COLO668 (cell line): ENCODE measurements at regions not wholly inside any gene's neighbourhood (a gene's known extent, or its start where the extent isn't known, plus 50 kb on each side); places are given as distances from the start of the nearest gene placed in this dataset.
"Not testable (repeated sequence)": the region's sequence is repeated elsewhere in the genome, so short reads cannot be mapped to it uniquely, and the experiment has no call there.

Source experiments
- DNase-seq: peaks from one replicate; lab custom pipeline; 2025; ENCODE audit not compliant: unreplicated experiment; lab: John Stamatoyannopoulos, UW

DNA sequence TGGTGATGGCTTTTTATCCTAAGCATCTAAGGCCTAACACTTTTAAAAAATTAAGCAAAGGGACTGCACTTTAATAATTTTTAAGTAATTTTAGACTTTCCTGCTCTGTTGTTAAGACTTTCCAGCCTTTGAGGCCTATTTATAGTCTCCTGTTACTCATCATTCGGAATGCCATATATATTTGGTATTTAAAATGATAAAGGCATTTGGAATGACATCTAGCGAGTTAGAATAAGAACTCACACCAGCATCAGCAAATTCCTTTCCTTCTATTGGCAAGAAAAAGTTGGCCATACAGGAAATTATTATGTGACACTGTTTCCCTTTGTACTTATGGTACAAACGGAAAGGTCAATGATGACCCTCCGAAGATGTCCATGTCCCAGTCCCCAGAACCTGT lies 88.1 kb upstream of the STMND1 start:
- DNase-seq, result no peak

- no peak for DNase-seq
Observed at GRCh38 chr6:17012421-17013225, 89.2 kb upstream of the STMND1 start.

GRCh38 chr6:17011985-17012384 lies 89.9 kb upstream of the STMND1 start:
- DNase-seq, result no peak

DNA sequence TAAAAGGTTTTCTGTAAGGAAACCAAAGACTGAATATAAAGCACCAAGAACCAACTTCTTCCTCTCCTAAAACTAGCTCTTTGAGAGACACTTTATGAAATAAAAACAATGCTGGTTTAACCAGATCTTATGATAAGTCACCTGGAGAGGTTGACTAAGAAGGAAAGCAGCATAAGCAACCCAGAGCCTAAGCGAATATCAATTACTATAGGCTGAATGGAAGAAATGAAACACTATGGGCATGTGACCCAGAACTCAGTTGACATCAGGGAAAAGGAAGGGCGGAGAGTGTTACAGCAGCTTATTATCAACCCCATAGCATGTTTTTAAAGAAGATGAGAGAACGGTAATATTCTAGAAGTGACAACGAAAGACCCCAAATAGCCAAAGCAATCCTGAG lies 94.1 kb upstream of the STMND1 start:
- DNase-seq, result no peak

DNA sequence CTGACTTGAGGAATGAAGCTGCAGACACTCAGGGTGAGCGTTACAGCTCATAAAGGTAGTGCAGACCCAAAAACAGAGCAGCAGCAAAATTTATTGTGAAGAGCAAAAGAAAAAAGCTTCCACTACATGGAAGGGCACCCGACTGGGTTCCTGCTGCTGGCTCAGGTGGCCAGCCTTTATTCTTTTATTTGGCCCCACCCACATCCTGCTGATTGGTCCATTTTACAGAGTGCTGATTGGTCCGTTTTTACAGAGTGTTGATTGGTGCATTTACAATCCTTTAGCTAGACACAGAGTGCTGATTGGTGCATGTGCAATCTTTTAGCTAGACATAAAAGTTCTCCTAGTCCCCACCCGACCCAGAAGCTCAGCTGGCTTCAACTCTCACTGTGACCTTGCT lies 95.3 kb upstream of the STMND1 start:
- no peak for DNase-seq

- no peak for DNase-seq
Observed at GRCh38 chr6:17004269-17004668, 97.6 kb upstream of the STMND1 start.

DNA sequence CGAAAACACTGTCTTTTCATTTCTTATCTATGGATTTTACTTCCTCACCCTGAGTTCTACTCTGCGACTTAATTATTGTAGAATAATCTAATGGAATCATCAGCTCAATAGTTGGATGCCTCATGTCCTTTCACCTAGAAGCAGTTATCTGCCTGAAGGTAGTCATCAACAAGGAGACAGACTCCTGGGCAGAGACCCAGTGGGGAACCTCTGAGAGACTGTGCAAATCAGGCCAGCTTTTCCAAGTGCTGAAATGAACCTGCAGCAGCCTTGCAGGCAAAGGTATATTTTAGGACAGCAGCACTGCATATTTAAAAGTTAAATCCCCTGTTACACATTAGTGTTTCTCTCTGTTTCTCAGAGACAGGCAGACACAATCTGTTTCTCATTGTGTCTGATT lies 99.7 kb upstream of the STMND1 start:
- DNase-seq, result no peak

- no peak for DNase-seq
Observed at GRCh38 chr6:17001188-17001587, 100.7 kb upstream of the STMND1 start.

GRCh38 chr6:16999491-17000436 lies 102.1 kb upstream of the STMND1 start:
- DNase-seq, result no peak

DNA sequence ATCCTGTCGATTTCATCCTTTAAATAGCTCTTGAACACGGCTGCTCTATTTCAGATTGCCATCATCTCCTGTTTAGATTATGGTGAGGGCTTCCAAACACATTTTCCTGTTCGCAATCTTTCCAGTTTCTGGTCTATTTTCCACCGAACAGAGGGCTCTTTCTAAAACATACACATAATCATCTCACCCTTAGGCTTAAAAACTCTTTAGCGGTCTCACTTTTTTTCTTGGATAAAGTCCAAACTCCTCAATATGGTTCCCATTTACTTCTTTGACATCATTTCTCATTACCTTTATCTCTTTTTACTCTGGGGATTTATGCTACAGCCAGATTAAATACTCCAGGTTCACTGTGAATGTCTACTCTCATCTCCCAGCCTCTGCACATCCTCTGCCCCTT lies 103.4 kb upstream of the STMND1 start:
- no peak for DNase-seq

GRCh38 chr6:16995511-16996250 lies 106.2 kb upstream of the STMND1 start:
- no peak for DNase-seq

DNA sequence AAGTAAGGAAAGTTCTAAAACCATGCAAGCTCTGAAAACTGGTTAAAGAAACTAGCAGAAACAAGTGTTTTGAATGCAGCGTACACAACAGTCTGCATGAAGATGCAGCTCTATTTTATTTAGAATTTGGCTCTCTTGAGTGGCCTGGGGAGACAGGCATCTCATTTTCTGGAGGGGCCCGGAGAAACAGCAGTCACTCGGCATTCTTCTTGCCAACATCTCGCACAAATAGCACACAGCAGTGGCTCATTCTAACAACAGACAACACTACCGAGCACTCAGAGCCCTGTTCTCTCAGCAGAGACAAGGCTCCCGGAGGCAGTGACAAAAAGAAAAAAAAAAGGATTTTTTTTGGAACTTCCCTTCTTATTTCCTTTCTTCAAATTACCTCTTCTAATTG lies 108.5 kb upstream of the STMND1 start:
- no peak for DNase-seq

- DNase-seq, result no peak
Observed at GRCh38 chr6:16991981-16992629, 109.7 kb upstream of the STMND1 start.

DNA sequence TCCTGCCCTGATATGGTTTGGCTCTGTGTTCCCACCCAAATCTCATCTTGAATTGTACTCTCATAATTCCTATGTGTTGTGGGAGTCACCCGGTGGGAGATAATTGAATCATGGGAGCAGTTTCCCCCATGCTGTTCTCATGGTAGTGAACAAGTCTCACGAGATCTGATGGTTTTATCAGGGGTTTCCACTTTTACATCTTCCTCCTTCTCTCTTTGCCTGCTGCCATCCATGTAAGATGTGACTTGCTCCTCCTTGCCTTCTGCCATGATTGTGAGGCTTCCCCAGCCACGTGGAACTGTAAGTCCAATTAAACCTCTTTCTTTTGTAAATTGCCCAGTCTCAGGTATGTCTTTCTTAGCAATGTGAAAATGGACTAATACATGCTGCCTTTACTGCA lies 111.9 kb upstream of the STMND1 start:
- not testable (repeated sequence) for DNase-seq

DNA sequence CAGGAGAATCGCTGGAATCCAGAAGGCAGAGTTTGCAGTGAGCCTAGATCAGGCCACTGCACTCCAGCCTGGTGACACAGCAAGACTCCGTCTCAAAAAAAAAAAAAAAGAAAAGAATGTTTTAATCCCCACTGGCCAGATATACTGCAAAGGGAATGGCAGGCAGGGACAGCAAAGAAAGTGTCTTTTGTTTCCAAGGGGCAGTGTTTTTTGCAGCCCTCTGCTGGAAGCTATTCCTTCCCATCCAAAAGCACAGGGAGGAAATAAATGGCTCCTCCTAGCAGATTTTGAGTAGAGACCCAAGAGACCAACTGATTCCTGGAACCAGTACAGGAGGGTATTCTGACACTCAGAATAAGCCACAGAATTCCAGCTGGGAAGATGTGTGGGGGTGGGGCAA lies 112.5 kb upstream of the STMND1 start:
- no peak for DNase-seq

DNA sequence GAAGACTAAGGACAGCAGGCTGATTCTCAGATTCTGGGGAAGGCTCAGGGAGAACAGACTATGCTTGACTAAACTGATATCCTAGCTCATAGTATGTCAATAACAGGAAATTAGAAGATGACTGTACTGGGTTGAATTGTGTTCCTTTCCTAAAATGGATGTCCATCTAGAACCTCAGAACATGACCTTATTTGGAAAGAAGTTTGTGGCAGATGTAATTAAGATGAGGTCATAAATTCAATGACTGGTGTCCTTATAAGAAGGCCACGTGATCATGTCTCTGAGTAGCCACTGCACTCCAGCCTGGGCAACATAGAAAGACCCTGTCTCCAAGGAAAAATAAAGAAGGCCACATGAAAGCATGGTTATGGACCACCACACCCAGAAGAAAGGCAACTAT lies 113.9 kb upstream of the STMND1 start:
- no peak for DNase-seq

GRCh38 chr6:16985513-16986284 lies 116.2 kb upstream of the STMND1 start:
- no peak for DNase-seq

DNA sequence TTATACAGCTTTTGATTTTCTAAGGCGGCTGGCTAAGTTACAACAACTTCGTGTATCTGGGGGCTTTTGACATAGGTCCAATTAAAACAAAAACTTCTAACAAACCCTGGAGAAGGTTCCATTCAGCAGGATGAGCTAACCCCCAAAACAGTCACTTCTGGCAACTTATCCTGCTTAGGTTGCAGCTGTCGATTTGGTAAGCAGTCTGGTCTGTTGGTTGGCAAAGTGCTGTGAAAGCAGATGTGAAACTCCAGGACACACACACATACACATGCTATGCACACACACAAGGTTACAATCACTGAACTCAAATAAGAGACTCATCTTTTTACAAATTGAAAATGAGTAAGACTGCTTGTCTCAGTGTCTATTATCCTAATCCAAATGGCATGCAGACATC lies 119.0 kb upstream of the STMND1 start:
- no peak for DNase-seq

- DNase-seq, result no peak
Observed at GRCh38 chr6:16979677-16980370, 122.0 kb upstream of the STMND1 start.

DNA sequence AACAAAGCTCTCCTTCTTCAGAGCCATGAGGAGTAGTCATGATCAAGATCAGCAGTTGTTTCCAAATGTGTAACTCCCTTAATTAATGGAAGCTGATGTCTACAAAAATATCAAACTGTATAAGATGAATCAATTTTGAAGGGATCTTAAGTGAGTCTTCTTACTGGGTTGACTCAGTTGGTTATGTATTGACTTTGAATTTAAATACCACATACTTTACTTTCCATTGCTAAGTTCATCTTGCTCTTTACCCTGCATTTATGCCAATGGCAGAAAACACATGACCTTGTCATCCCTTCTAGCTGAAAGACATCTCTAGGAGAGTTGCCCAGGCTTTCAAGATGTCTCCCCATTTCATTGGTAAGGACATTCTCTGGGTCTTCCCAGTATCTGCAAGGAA lies 123.2 kb upstream of the STMND1 start:
- DNase-seq, result no peak
